ENCODE measurements at regions not wholly inside any gene's neighbourhood (a gene's known extent, or its start where the extent isn't known, plus 50 kb on each side); places are given as distances from the start of the nearest gene placed in this dataset.

DNA sequence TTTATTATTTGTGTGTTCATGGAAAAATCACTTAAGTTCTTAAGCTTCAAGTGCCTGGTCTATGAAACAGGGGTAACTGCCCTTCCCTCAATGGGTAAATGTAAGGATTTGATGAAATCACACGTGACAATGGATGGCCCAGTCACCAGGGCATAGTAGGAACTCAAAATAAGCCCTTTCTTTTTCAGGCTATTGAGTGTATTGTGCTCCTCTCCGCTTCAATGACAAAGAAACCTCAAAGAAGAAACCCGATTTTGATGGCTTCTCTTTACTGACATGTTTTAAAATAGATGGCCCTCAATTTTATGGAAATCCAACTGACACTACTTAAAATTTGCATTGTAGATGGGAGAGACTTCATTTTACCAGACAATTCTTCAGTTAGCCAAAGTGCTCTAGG lies 543.5 kb downstream of the OMA1 start:
- FAIRE-seq = no peak

DNA sequence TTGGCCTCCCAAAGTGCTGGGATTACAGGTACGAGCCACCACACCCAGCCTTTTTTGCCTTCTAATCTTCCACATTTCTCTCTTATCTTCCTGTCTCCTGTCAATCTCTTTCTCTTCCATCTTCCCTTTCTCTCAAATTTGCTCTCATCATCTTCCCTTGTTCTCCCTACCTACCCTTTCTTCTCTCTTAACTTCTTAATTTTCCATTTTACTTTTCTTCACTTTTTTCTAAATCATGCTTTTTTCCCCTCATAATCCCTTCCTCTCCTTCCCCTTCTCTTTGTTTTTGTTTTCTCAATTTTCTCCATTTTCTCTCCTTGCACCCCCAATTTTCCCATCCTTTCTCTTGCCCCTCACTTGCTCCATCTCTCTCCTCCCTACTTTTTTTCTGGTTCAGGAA lies 545.7 kb downstream of the OMA1 start:
- intact Hi-C loops (cut with micrococcal nuclease; ENCODE audit: unreplicated experiment) (no loop called here), in situ Hi-C loops (cut with MboI) (no loop called here)
- TF ChIP-seq YY1 (IDR thresholded peaks at IDR 0.05; ENCODE audit: low read depth, low read length) (no peak), WRNIP1 (IDR thresholded peaks at IDR 0.05; ENCODE audit: borderline replicate concordance, low read depth, low read length) (no peak)
- TF ChIP-seq, protein P1, sequence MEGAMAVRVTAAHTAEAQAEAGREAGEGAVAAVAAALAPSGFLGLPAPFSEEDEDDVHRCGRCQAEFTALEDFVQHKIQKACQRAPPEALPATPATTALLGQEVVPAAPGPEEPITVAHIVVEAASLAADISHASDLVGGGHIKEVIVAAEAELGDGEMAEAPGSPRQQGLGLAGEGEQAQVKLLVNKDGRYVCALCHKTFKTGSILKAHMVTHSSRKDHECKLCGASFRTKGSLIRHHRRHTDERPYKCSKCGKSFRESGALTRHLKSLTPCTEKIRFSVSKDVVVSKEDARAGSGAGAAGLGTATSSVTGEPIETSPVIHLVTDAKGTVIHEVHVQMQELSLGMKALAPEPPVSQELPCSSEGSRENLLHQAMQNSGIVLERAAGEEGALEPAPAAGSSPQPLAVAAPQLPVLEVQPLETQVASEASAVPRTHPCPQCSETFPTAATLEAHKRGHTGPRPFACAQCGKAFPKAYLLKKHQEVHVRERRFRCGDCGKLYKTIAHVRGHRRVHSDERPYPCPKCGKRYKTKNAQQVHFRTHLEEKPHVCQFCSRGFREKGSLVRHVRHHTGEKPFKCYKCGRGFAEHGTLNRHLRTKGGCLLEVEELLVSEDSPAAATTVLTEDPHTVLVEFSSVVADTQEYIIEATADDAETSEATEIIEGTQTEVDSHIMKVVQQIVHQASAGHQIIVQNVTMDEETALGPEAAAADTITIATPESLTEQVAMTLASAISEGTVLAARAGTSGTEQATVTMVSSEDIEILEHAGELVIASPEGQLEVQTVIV (IDR thresholded peaks at IDR 0.05; ENCODE audit: borderline replicate concordance, partially characterized antibody) = no peak
- H3K9me3 ChIP-seq (replicated peaks; ENCODE audit: control insufficient read depth, insufficient read depth, low read length) = no peaks in the 10 kb centered on the region
- no peak overlapping the region for H2AFZ ChIP-seq (ENCODE audit: control insufficient read depth, low read depth, low read length)
- no peaks in the 10 kb centered on the region for H4K20me1 ChIP-seq (ENCODE audit: control insufficient read depth, insufficient read depth)
- ATAC-seq (no peak), DNase-seq (ENCODE audit: low read depth, low spot score) (no peak), FAIRE-seq (no peak)
- H3K27me3 ChIP-seq (replicated peaks in 1 of 2; ENCODE audit: control insufficient read depth in 2 of 2, insufficient read depth in 2 of 2, low read length in 1 of 2) = peaks cover 0 to 2% of the 10 kb centered on the region in 2 experiments; a peak in 1 of 4 replicates
- no peak overlapping the region for H3K9ac ChIP-seq (ENCODE audit: control insufficient read depth, insufficient read depth, low read length)
- H3K4me2 ChIP-seq (ENCODE audit: control insufficient read depth, insufficient read depth) = no peak overlapping the region
- no TSS peak for BruUV-seq (replicated peaks)
- no peaks in the 10 kb centered on the region for H3K79me2 ChIP-seq (ENCODE audit: control insufficient read depth, insufficient read depth, low read length)
- ChIA-PET RAD21 (ENCODE audit: unreplicated experiment) (no interaction called here), CTCF (no interaction called here), SMC1A (ENCODE audit: uncharacterized antibody, unreplicated experiment) (no interaction called here), POLR2A (no interaction called here)
- no peak overlapping the region for H3K27ac ChIP-seq (ENCODE audit: control insufficient read depth, insufficient read depth)
- WGBS (ENCODE audit: insufficient coverage, insufficient replicate concordance, low lambda C conversion rate, missing lambda C conversion rate) = 0% methylated on average over 1 of the region's 1 CpG
- H3K4me1 ChIP-seq (ENCODE audit: control insufficient read depth, insufficient read depth, low read length) = no peaks in the 10 kb centered on the region
- H3K4me3 ChIP-seq = no peak overlapping the region
- no peaks in the 10 kb centered on the region for H3K36me3 ChIP-seq (ENCODE audit: control insufficient read depth in 2 of 2, insufficient read depth in 2 of 2, low read length in 1 of 2)

More for the DNA sequence above, 543.5 kb downstream of the OMA1 start:
- ATAC-seq (no peak), DNase-seq (ENCODE audit: low read depth, low spot score) (no peak)
- ChIA-PET CTCF (no interaction called here), RAD21 (ENCODE audit: unreplicated experiment) (no interaction called here), POLR2A (no interaction called here), SMC1A (ENCODE audit: uncharacterized antibody, unreplicated experiment) (interaction anchor here (1.1 kb wide), 1 partner anchor 16 kb away, joined by 3 read pairs; no protein-coding TSS in a partner anchor)
- no peak overlapping the region for H3K9ac ChIP-seq (ENCODE audit: control insufficient read depth, insufficient read depth, low read length)
- H3K9me3 ChIP-seq (replicated peaks; ENCODE audit: control insufficient read depth, insufficient read depth, low read length) = no peaks in the 10 kb centered on the region
- H3K27ac ChIP-seq (ENCODE audit: control insufficient read depth, insufficient read depth) = no peak overlapping the region
- H3K4me3 ChIP-seq = no peak overlapping the region
- no peaks in the 10 kb centered on the region for H3K79me2 ChIP-seq (ENCODE audit: control insufficient read depth, insufficient read depth, low read length)
- in situ Hi-C loops (cut with MboI) = no loop called here
- no peak overlapping the region for H3K4me2 ChIP-seq (ENCODE audit: control insufficient read depth, insufficient read depth)
- H3K4me1 ChIP-seq (ENCODE audit: control insufficient read depth, insufficient read depth, low read length) = no peaks in the 10 kb centered on the region
- peaks cover 0 to 2% of the 10 kb centered on the region in 2 experiments; a peak in 2 of 4 replicates for H3K27me3 ChIP-seq (replicated peaks in 1 of 2; ENCODE audit: control insufficient read depth in 2 of 2, insufficient read depth in 2 of 2, low read length in 1 of 2)
- 0% methylated on average over 3 of the region's 3 CpGs for WGBS (ENCODE audit: insufficient coverage, insufficient replicate concordance, low lambda C conversion rate, missing lambda C conversion rate)
- TF ChIP-seq GATAD2B (conservative IDR thresholded peaks at IDR 0.05; ENCODE audit: low read depth) (no peak), YBX1 (IDR thresholded peaks at IDR 0.05) (no peak), SMARCA5 (IDR thresholded peaks at IDR 0.05) (no peak), KLF5 (IDR thresholded peaks at IDR 0.05; ENCODE audit: partially characterized antibody) (no peak), SMAD5 (IDR thresholded peaks at IDR 0.05; ENCODE audit: low read depth) (no peak)
- TF ChIP-seq, protein P2, sequence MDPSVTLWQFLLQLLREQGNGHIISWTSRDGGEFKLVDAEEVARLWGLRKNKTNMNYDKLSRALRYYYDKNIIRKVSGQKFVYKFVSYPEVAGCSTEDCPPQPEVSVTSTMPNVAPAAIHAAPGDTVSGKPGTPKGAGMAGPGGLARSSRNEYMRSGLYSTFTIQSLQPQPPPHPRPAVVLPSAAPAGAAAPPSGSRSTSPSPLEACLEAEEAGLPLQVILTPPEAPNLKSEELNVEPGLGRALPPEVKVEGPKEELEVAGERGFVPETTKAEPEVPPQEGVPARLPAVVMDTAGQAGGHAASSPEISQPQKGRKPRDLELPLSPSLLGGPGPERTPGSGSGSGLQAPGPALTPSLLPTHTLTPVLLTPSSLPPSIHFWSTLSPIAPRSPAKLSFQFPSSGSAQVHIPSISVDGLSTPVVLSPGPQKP (IDR thresholded peaks at IDR 0.05; ENCODE audit: low read depth, low read length) = no peak
- TF ChIP-seq, protein P3, sequence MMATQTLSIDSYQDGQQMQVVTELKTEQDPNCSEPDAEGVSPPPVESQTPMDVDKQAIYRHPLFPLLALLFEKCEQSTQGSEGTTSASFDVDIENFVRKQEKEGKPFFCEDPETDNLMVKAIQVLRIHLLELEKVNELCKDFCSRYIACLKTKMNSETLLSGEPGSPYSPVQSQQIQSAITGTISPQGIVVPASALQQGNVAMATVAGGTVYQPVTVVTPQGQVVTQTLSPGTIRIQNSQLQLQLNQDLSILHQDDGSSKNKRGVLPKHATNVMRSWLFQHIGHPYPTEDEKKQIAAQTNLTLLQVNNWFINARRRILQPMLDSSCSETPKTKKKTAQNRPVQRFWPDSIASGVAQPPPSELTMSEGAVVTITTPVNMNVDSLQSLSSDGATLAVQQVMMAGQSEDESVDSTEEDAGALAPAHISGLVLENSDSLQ (IDR thresholded peaks at IDR 0.05) = no peak
- intact Hi-C loops (cut with micrococcal nuclease; ENCODE audit: unreplicated experiment) = no loop called here
- BruUV-seq (replicated peaks) = no TSS peak
- H2AFZ ChIP-seq (ENCODE audit: control insufficient read depth, low read depth, low read length) = no peak overlapping the region
- no peaks in the 10 kb centered on the region for H4K20me1 ChIP-seq (ENCODE audit: control insufficient read depth, insufficient read depth)
- no peaks in the 10 kb centered on the region for H3K36me3 ChIP-seq (ENCODE audit: control insufficient read depth in 2 of 2, insufficient read depth in 2 of 2, low read length in 1 of 2)

Data from GM12878 (cell line).